WI38 (cell line): ENCODE measurements at regions not wholly inside any gene's neighbourhood (a gene's known extent, or its start where the extent isn't known, plus 50 kb on each side); places are given as distances from the start of the nearest gene placed in this dataset.

Source experiments
- H3K4me3 ChIP-seq: 2 replicates; pipeline ENCODE4 v1.5.1; 2011; ENCODE audit warnings: low read depth, mild to moderate bottlenecking, control low read depth, low read length
- CTCF ChIP-seq: IDR thresholded peaks from 2 replicates; pipeline ENCODE4 v1.5.1; 2012; ENCODE audit warnings: low read depth, mild to moderate bottlenecking, control low read depth, low read length

GRCh38 chr3:6095006-6095405 lies 765.9 kb upstream of the GRM7 start:
- TF ChIP-seq CTCF, result no peak

GRCh38 chr3:6097021-6097420 lies 763.9 kb upstream of the GRM7 start:
- no peak overlapping the region for H3K4me3 ChIP-seq
- no peak for TF ChIP-seq CTCF

More at GRCh38 chr3:6095006-6095405, 765.9 kb upstream of the GRM7 start:
- H3K4me3 ChIP-seq, result no peak overlapping the region

GRCh38 chr3:6097556-6097955 lies 763.4 kb upstream of the GRM7 start:
- no peak for TF ChIP-seq CTCF
- no peak overlapping the region for H3K4me3 ChIP-seq

GRCh38 chr3:6098516-6099157 lies 762.3 kb upstream of the GRM7 start:
- TF ChIP-seq CTCF, result no peak
- H3K4me3 ChIP-seq, result no peak overlapping the region

GRCh38 chr3:6099458-6100075 lies 761.3 kb upstream of the GRM7 start:
- no peak for TF ChIP-seq CTCF
- no peak overlapping the region for H3K4me3 ChIP-seq

GRCh38 chr3:6105187-6105586 lies 755.7 kb upstream of the GRM7 start:
- no peak overlapping the region for H3K4me3 ChIP-seq
- TF ChIP-seq CTCF, result no peak

GRCh38 chr3:6108957-6109356 lies 752.0 kb upstream of the GRM7 start:
- H3K4me3 ChIP-seq, result no peak overlapping the region
- TF ChIP-seq CTCF, result no peak
